Psoas muscle (tissue), 7 donors: ENCODE measurements at regions not wholly inside any gene's neighbourhood (a gene's known extent, or its start where the extent isn't known, plus 50 kb on each side); places are given as distances from the start of the nearest gene placed in this dataset.

Experiments used
- ATAC-seq, 4 donors: fragments of 200-7000 bp; cut with Tn5 transposase; one replicate each; pipeline ENCODE4 v1.9.1; 2020; ENCODE audit warnings: moderate library complexity in 3 of 4, mild to moderate bottlenecking in 2 of 4
- DNase-seq, 2 donors: peaks; one replicate each; pipeline ENCODE4 v3.0.0-alpha.2; 2020
- H3K27ac ChIP-seq: fragments of 200-600 bp; one replicate; pipeline ENCODE4 v1.8.0; 2022
- H3K27me3 ChIP-seq, 3 donors: fragments of 200-600 bp in 1 of 3; one replicate each; pipeline versions ENCODE4 v1.6.1 to v1.8.0; 2013 to 2022; ENCODE audit warnings: low read length in 2 of 3, mild to moderate bottlenecking in 2 of 3, moderate library complexity in 1 of 3; ENCODE audit not compliant: insufficient read depth in 3 of 3
- H3K36me3 ChIP-seq, 2 donors: fragments of 200-600 bp in 1 of 2; one replicate each; pipeline versions ENCODE4 v1.6.1 to v1.8.0; 2013 to 2022; ENCODE audit warnings: low read depth in 1 of 2, mild to moderate bottlenecking in 1 of 2, moderate library complexity in 1 of 2; ENCODE audit not compliant: insufficient read depth in 1 of 2
- H3K4me1 ChIP-seq: fragments of 200-600 bp; one replicate; pipeline ENCODE4 v1.8.0; 2022
- H3K4me3 ChIP-seq: fragments of 200-600 bp; one replicate; pipeline ENCODE4 v1.8.0; 2022; ENCODE audit warnings: mild to moderate bottlenecking
- H3K9me3 ChIP-seq: fragments of 200-600 bp; one replicate; pipeline ENCODE4 v1.8.0; 2022
- CTCF ChIP-seq: fragments of 200-600 bp; IDR thresholded peaks from one replicate; pipeline ENCODE4 v1.8.0; 2022; ENCODE audit warnings: antibody characterized with exemption
- WGBS, 3 donors: extraction: QIAGEN DNeasy Blood & Tissue Kit; methylation state at CpG; one replicate each; pipeline versions ENCODE4 v1.1.6 to v1.1.7; 2013; 5-methylcytosine and 5-hydroxymethylcytosine counted together
- intact Hi-C, 2 donors: fragments of 100-400 bp; cut with DNase I; formaldehyde crosslinking; loops; one replicate each; pipeline versions ENCODE4 v1.11.0 to v1.14.2; 2022
- donor health status: healthy with polysubstance abuse.
- donor health status: DM: no; HTN: no; CAD: no; lungs with moderate emphysema.
- donor health status: Bipolar disorder and iron deficiency.
- donor health status: healthy.
- donor health status: DM: yes; HTN: yes; CAD: no.
- donor health status: DM: no; HTN: no; CAD: no.
- donor health status: DM: yes; HTN: yes; CAD: no.

GRCh38 chr13:90420683-90421082 lies 926.8 kb upstream of the MIR17HG start:
- ATAC-seq (no peak), DNase-seq (no peak)
- 89 to 92% (median 92%) methylated on average over 2 of the region's 2 CpGs for WGBS, 3 donors
- Histone ChIP-seq H3K9me3 (no peaks in the 10 kb centered on the region), H3K36me3 (no peaks in the 10 kb centered on the region), H3K4me1 (no peaks in the 10 kb centered on the region), H3K27ac (no peak overlapping the region), H3K27me3 (no peaks in the 10 kb centered on the region), H3K4me3 (no peak overlapping the region)
- no peak for TF ChIP-seq CTCF
- intact Hi-C loops = no loop called here

DNA sequence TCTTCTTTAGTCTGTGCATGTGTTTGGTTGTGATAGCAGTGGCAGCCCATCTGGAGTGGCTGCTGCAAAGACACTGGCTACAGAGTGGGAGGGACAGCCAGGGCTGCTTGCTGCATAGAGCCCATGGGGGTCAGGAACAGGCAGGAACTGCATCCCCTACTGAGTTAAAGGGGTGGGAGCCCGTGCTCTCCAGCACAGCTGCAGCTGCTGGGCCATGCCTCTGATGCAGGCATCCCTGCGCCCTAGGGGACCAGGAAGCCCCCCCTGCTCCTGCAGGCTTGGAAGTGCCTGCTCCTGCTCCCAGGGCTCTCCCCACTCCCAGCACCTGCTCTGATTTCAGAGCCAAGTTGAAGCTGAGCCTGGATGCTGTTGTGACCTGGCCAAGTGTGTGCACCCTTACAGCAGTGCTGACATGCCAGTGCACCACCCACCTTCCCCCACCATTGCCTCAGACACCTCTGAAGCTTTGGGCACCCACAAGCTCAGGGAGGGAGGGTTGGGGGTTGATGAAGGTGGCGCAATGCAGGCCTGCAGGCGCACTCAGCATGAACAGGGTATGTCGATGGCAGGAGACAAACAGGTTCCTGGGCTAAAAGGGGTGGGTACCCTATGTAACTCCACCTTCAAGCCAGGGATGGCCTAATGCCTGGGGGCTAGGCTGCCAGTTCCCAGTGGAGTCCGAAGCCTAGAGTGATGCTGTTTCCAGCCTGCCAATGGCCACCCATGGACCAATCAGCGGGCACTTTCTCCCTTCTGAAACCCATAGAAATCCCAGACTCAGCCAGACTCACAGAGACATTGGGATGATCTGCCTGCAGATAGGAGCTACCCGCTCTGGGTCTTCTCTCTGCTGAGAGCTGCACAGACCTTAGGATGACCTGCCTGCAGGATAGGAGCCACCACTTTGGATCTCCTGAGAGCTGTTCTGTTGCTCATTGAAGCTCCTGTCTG lies 919.9 kb upstream of the MIR17HG start:
- DNase-seq (no peak), ATAC-seq (no peak)
- TF ChIP-seq CTCF = no peak
- Histone ChIP-seq H3K27me3 (no peaks in the 10 kb centered on the region), H3K4me1 (no peaks in the 10 kb centered on the region), H3K9me3 (no peaks in the 10 kb centered on the region), H3K27ac (no peak overlapping the region), H3K4me3 (no peak overlapping the region), H3K36me3 (no peaks in the 10 kb centered on the region)
- whole genome bisulfite sequencing, 3 donors = 14 to 31% (median 20%) methylated on average over 8 of the region's 8 CpGs
- intact Hi-C loops = no loop called here

DNA sequence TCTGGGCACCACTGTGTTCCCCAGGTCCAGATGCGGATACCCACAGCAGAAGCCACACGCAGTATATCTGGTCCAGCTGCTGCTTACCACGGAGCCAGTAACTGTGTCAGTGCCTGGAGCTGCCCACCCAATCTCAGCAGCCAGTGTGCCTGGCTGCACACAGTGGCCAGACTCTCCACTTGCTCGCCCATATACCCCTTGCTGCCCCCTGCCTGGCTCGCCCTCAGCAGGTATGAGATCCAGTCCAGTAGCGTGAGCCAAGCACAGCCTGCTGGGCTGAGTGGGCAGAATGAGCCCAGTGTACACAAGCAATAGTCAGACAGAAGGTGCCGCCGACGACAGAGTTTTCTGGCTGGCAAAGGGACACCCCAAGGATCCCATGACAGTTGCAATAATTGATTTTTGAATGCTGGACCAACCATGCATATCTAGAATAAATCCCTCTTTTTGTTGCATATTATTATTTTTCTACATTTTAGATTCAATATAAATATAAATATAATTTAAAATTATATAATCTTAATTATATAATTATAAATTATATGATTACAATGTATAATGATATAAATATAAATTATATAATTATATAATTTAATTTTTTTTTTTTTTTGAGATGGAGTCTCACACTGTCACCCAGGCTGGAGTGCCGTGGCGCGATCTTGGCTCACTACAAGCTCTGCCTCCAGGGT lies 918.8 kb upstream of the MIR17HG start:
- 49 to 71% (median 49%) methylated on average over 9 to 12 of the region's 12 CpGs for WGBS, 3 donors

DNA sequence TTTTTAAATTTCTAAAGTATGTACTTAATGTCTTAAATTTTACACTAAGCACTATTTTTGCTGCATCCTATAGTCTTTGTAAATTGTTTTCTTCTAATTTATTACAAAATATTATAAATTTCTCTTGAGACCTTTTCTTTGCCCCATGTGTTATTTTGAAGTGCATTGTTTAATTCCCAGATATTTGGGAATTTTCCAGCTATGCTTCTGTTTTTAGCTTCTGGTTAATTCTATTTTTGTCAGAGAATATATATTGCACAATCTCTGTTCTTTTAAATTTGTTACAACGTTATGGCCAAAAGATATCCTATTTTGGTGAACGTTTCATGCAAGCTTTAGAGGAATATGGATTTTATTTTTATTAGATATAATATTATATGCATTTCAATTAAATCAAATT lies 917.4 kb upstream of the MIR17HG start:
- Histone ChIP-seq H3K27ac (no peak overlapping the region), H3K27me3 (no peaks in the 10 kb centered on the region), H3K4me3 (no peak overlapping the region), H3K9me3 (no peaks in the 10 kb centered on the region), H3K36me3 (no peaks in the 10 kb centered on the region), H3K4me1 (no peaks in the 10 kb centered on the region)
- ATAC-seq (no peak), DNase-seq (no peak)
- intact Hi-C loops = no loop called here
- WGBS, 3 donors = 13 to 18% (median 15%) methylated on average over 2 of the region's 2 CpGs
- TF ChIP-seq CTCF = no peak

More for the DNA sequence above, 918.8 kb upstream of the MIR17HG start:
- no peak overlapping the region for H3K4me3 ChIP-seq
- H3K36me3 ChIP-seq = no peaks in the 10 kb centered on the region
- intact Hi-C loops = no loop called here
- ATAC-seq (no peak), DNase-seq (no peak)
- H3K9me3 ChIP-seq = no peaks in the 10 kb centered on the region
- TF ChIP-seq CTCF = no peak
- H3K27ac ChIP-seq = no peak overlapping the region
- H3K4me1 ChIP-seq = no peaks in the 10 kb centered on the region
- no peaks in the 10 kb centered on the region for H3K27me3 ChIP-seq
